DND-41 (cell line): ENCODE measurements at regions not wholly inside any gene's neighbourhood (a gene's known extent, or its start where the extent isn't known, plus 50 kb on each side); places are given as distances from the start of the nearest gene placed in this dataset.

ENCODE experiments used
- ATAC-seq: fragments of 200-7000 bp; cut with Tn5 transposase; 3 replicates; pipeline ENCODE4 v1.9.1; 2021; ENCODE audit warnings: low read depth; ENCODE audit not compliant: insufficient read depth
- DNase-seq: peaks from one replicate; pipeline ENCODE4 v3.0.0-alpha.2; 2020
- H2AFZ ChIP-seq: 2 replicates; pipeline ENCODE4 v1.6.0; 2012; ENCODE audit warnings: low read depth, low read length
- H3K27ac ChIP-seq: 2 replicates; pipeline ENCODE4 v1.5.1; 2012; ENCODE audit warnings: low read length, inconsistent platforms
- H3K27me3 ChIP-seq: fragments of 200-600 bp; sonication (generic); 2 replicates; pipeline ENCODE4 v1.6.0; 2012; ENCODE audit warnings: low read length, mild to moderate bottlenecking, inconsistent platforms; ENCODE audit not compliant: insufficient read depth, poor library complexity
- H3K36me3 ChIP-seq: 2 replicates; pipeline ENCODE4 v1.5.1; 2012; ENCODE audit warnings: low read length, inconsistent platforms; ENCODE audit not compliant: insufficient read depth
- H3K4me1 ChIP-seq: 2 replicates; pipeline ENCODE4 v1.5.1; 2012; ENCODE audit warnings: mild to moderate bottlenecking, low read length; ENCODE audit not compliant: insufficient read depth
- H3K4me2 ChIP-seq: 2 replicates; pipeline ENCODE4 v1.6.0; 2012; ENCODE audit warnings: mild to moderate bottlenecking, moderate library complexity, low read length, inconsistent platforms; ENCODE audit not compliant: insufficient read depth
- H3K4me3 ChIP-seq, 2 experiments: fragments of 200-600 bp in 1 of 2; shearing (Covaris generic) in 1 of 2; 2 replicates each; pipeline ENCODE4 v1.5.1; 2012 to 2016; ENCODE audit warnings: inconsistent platforms in 2 of 2, low read length in 2 of 2, mild to moderate bottlenecking in 2 of 2, low read depth in 1 of 2, moderate library complexity in 1 of 2
- H3K79me2 ChIP-seq: 2 replicates; pipeline ENCODE4 v1.6.0; 2012; ENCODE audit warnings: low read length, inconsistent platforms; ENCODE audit not compliant: insufficient read depth
- H3K9ac ChIP-seq: 2 replicates; pipeline ENCODE4 v1.6.0; 2012; ENCODE audit warnings: low read depth, mild to moderate bottlenecking, inconsistent platforms, low read length, moderate library complexity
- H3K9me3 ChIP-seq: 2 replicates; pipeline ENCODE4 v1.5.1; 2012; ENCODE audit warnings: low read length, moderate library complexity, mild to moderate bottlenecking, inconsistent platforms; ENCODE audit not compliant: insufficient read depth, severe bottlenecking
- H4K20me1 ChIP-seq: 2 replicates; pipeline ENCODE4 v1.6.0; 2012; ENCODE audit warnings: low read length; ENCODE audit not compliant: insufficient read depth
- CTCF ChIP-seq: IDR thresholded peaks from 2 replicates; pipeline ENCODE4 v1.5.1; 2012; ENCODE audit warnings: borderline replicate concordance, low read length, moderate library complexity, mild to moderate bottlenecking; ENCODE audit not compliant: poor library complexity, severe bottlenecking; ENCODE audit errors: extremely low read depth
- EZH2 ChIP-seq: IDR thresholded peaks from 3 replicates; pipeline ENCODE4 v1.6.1; 2012; ENCODE audit warnings: borderline replicate concordance, low read depth, mild to moderate bottlenecking, moderate library complexity, low read length, inconsistent platforms; ENCODE audit not compliant: severe bottlenecking

- DNase-seq: no peak
- Histone ChIP-seq H2AFZ (no peak overlapping the region), H3K27me3 (no peaks in the 10 kb centered on the region), H3K4me2 (no peak overlapping the region), H3K79me2 (no peaks in the 10 kb centered on the region), H3K9ac (no peak overlapping the region), H3K4me3 (no peak overlapping the region), H3K27ac (no peak overlapping the region), H3K4me1 (no peaks in the 10 kb centered on the region), H3K36me3 (no peaks in the 10 kb centered on the region), H4K20me1 (no peaks in the 10 kb centered on the region), H3K9me3 (no peaks in the 10 kb centered on the region)
- no peak for ATAC-seq
- TF ChIP-seq EZH2 (no peak), CTCF (no peak)
Observed at GRCh38 chr9:86632537-86632936, 278.3 kb upstream of the TUT7 start.

- H3K9me3 ChIP-seq: no peaks in the 10 kb centered on the region
- ATAC-seq: no peak
Observed at GRCh38 chr9:86629530-86629929, 275.3 kb upstream of the TUT7 start.

GRCh38 chr9:86626802-86627201 is 272.6 kb upstream of the TUT7 start:
- H3K79me2 ChIP-seq: no peaks in the 10 kb centered on the region
- H3K9ac ChIP-seq: no peak overlapping the region
- no peaks in the 10 kb centered on the region for H4K20me1 ChIP-seq
- H2AFZ ChIP-seq: no peak overlapping the region
- TF ChIP-seq EZH2 (no peak), CTCF (no peak)
- H3K9me3 ChIP-seq: no peaks in the 10 kb centered on the region
- no peak overlapping the region for H3K27ac ChIP-seq
- H3K4me1 ChIP-seq: no peaks in the 10 kb centered on the region
- H3K4me3 ChIP-seq: no peak overlapping the region
- ATAC-seq (no peak), DNase-seq (no peak)
- H3K4me2 ChIP-seq: no peak overlapping the region
- no peaks in the 10 kb centered on the region for H3K27me3 ChIP-seq
- H3K36me3 ChIP-seq: no peaks in the 10 kb centered on the region

More at GRCh38 chr9:86629530-86629929, 275.3 kb upstream of the TUT7 start:
- H3K79me2 ChIP-seq: no peaks in the 10 kb centered on the region
- H2AFZ ChIP-seq: no peak overlapping the region
- H3K36me3 ChIP-seq: no peaks in the 10 kb centered on the region
- no peaks in the 10 kb centered on the region for H4K20me1 ChIP-seq
- DNase-seq: no peak
- no peaks in the 10 kb centered on the region for H3K27me3 ChIP-seq
- no peak overlapping the region for H3K27ac ChIP-seq
- no peak overlapping the region for H3K9ac ChIP-seq
- no peaks in the 10 kb centered on the region for H3K4me1 ChIP-seq
- TF ChIP-seq CTCF (no peak), EZH2 (no peak)
- no peak overlapping the region for H3K4me2 ChIP-seq
- H3K4me3 ChIP-seq: no peak overlapping the region

- H4K20me1 ChIP-seq: no peaks in the 10 kb centered on the region
- H3K36me3 ChIP-seq: no peaks in the 10 kb centered on the region
- H3K27ac ChIP-seq: no peak overlapping the region
- TF ChIP-seq EZH2 (no peak), CTCF (no peak)
- H3K4me3 ChIP-seq: no peak overlapping the region
- H3K27me3 ChIP-seq: no peaks in the 10 kb centered on the region
- no peaks in the 10 kb centered on the region for H3K79me2 ChIP-seq
- H3K9ac ChIP-seq: no peak overlapping the region
- no peaks in the 10 kb centered on the region for H3K9me3 ChIP-seq
- no peak overlapping the region for H2AFZ ChIP-seq
- no peak overlapping the region for H3K4me2 ChIP-seq
- no peaks in the 10 kb centered on the region for H3K4me1 ChIP-seq
- DNase-seq: no peak
- ATAC-seq: no peak
Observed at GRCh38 chr9:86624630-86625029, 270.4 kb upstream of the TUT7 start.
